ENCODE measurements at regions not wholly inside any gene's neighbourhood (a gene's known extent, or its start where the extent isn't known, plus 50 kb on each side); places are given as distances from the start of the nearest gene placed in this dataset.

- H3K4me3 ChIP-seq (ENCODE audit: low read length): no peak overlapping the region
- DNase-seq (ENCODE audit: low read depth): no peak
- TF ChIP-seq CTCF (conservative IDR thresholded peaks at IDR 0.05; ENCODE audit: low read length): no peak
Measured at GRCh38 chr13:21757763-21758162, 86.9 kb downstream of the FGF9 start.

- DNase-seq (ENCODE audit: low read depth): no peak
- H3K4me3 ChIP-seq (ENCODE audit: low read length): no peak overlapping the region
- TF ChIP-seq CTCF (conservative IDR thresholded peaks at IDR 0.05; ENCODE audit: low read length): no peak
Measured at GRCh38 chr13:21758441-21758840, 87.6 kb downstream of the FGF9 start.

GRCh38 chr13:21759463-21759862, 88.6 kb downstream of the FGF9 start:
- no peak for DNase-seq (ENCODE audit: low read depth)
- no peak for TF ChIP-seq CTCF (conservative IDR thresholded peaks at IDR 0.05; ENCODE audit: low read length)
- no peak overlapping the region for H3K4me3 ChIP-seq (ENCODE audit: low read length)

GRCh38 chr13:21759911-21760310, 89.0 kb downstream of the FGF9 start:
- no peak for TF ChIP-seq CTCF (conservative IDR thresholded peaks at IDR 0.05; ENCODE audit: low read length)
- H3K4me3 ChIP-seq (ENCODE audit: low read length): no peak overlapping the region
- no peak for DNase-seq (ENCODE audit: low read depth)

- no peak for DNase-seq (ENCODE audit: low read depth)
- no peak overlapping the region for H3K4me3 ChIP-seq (ENCODE audit: low read length)
- TF ChIP-seq CTCF (conservative IDR thresholded peaks at IDR 0.05; ENCODE audit: low read length): no peak
Measured at GRCh38 chr13:21761770-21762169, 90.9 kb downstream of the FGF9 start.

GRCh38 chr13:21762512-21762911, 91.6 kb downstream of the FGF9 start:
- DNase-seq (ENCODE audit: low read depth): no peak
- no peak for TF ChIP-seq CTCF (conservative IDR thresholded peaks at IDR 0.05; ENCODE audit: low read length)
- no peak overlapping the region for H3K4me3 ChIP-seq (ENCODE audit: low read length)

- no peak for DNase-seq (ENCODE audit: low read depth)
- no peak overlapping the region for H3K4me3 ChIP-seq (ENCODE audit: low read length)
- no peak for TF ChIP-seq CTCF (conservative IDR thresholded peaks at IDR 0.05; ENCODE audit: low read length)
Measured at GRCh38 chr13:21767032-21767431, 96.2 kb downstream of the FGF9 start.

Data from AG10803 (cell line).